ENCODE measurements at regions not wholly inside any gene's neighbourhood (a gene's known extent, or its start where the extent isn't known, plus 50 kb on each side); places are given as distances from the start of the nearest gene placed in this dataset.

DNA sequence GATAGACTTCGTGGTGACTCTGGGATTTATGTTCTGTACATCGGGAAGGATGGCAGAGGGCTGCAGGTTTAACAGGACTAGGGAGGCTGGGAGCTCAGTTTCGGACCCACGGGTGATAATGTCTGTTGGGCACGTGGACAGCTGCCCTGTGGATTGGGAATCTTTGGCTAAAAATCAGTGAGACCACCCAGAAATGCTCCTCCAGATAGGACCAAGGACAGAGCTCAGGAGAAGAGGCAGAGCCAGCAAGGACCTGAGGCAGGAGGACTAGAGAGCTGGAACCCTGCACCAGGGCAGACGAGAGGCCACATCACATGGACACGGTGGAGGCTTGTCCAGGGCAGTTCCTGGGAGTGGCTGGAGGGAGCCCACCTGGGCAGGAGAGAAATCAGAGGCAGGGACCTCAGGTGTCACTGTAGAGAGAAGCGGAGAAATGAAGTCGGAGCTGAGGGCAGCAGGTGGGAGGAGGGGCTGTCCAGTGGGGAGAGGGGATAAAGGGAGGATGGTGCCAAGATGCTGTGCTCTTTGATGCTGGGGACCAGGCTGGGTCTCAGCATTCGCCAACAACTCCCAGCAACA lies 79.2 kb downstream of the CPZ start:
- DNase-seq (ENCODE audit: low spot score) = no peak
- Histone ChIP-seq H4K20me1 (ENCODE audit: insufficient read depth, poor library complexity, severe bottlenecking) (no peaks in the 10 kb centered on the region), H3K4me3 (no peak overlapping the region), H3K9me2 (replicated peaks; ENCODE audit: insufficient read depth) (no peaks in the 10 kb centered on the region), H3K9me3 (ENCODE audit: low read depth) (no peaks in the 10 kb centered on the region), H3K4me1 (ENCODE audit: insufficient read depth) (no peaks in the 10 kb centered on the region), H3K4me2 (no peak overlapping the region), H3K36me3 (replicated peaks; ENCODE audit: insufficient read depth, low read depth) (no peaks in the 10 kb centered on the region), H2AFZ (no peak overlapping the region), H3K27me3 (peaks cover 14% of the 10 kb centered on the region), H3K27ac (no peak overlapping the region), H3K79me2 (no peaks in the 10 kb centered on the region)
- TF ChIP-seq EZH2phosphoT487 (IDR thresholded peaks at IDR 0.05; ENCODE audit: low read depth, severe bottlenecking, unreplicated experiment) (no peak), EZH2 (IDR thresholded peaks at IDR 0.05; ENCODE audit: borderline replicate concordance) (no peak), CTCF (IDR thresholded peaks at IDR 0.05; ENCODE audit: poor library complexity) (no peak)
- WGBS (ENCODE audit: low lambda C conversion rate, missing lambda C conversion rate) = 66% methylated on average over 10 of the region's 10 CpGs
